Bronchial epithelial cell (primary cell): ENCODE measurements at regions not wholly inside any gene's neighbourhood (a gene's known extent, or its start where the extent isn't known, plus 50 kb on each side); places are given as distances from the start of the nearest gene placed in this dataset.

Experiments
- DNase-seq: peaks from one replicate; pipeline ENCODE4 v3.0.0-alpha.2; 2010; ENCODE audit warnings: low read depth
- FAIRE-seq: peaks from 2 replicates; lab custom pipeline; 2011; peaks lifted over from hg19 to GRCh38; lab: Jason Lieb, UNC
- H3K27me3 ChIP-seq: 2 replicates; pipeline ENCODE4 v1.5.1; 2011; ENCODE audit warnings: low read length; ENCODE audit not compliant: control insufficient read depth, insufficient read depth
- H3K36me3 ChIP-seq: 2 replicates; pipeline ENCODE4 v1.5.1; 2011; ENCODE audit warnings: low read length; ENCODE audit not compliant: control insufficient read depth, insufficient read depth
- H3K4me3 ChIP-seq: 2 replicates; pipeline ENCODE4 v1.5.1; 2011; ENCODE audit warnings: mild to moderate bottlenecking, low read depth, low read length, control low read depth
- CTCF ChIP-seq: IDR thresholded peaks from 2 replicates; pipeline ENCODE4 v1.5.1; 2011; ENCODE audit warnings: mild to moderate bottlenecking, moderate library complexity, low read length, control low read depth, inconsistent platforms; ENCODE audit not compliant: insufficient read depth, severe bottlenecking

- DNase-seq, result no peak
- H3K36me3 ChIP-seq, result no peaks in the 10 kb centered on the region
- no peak for FAIRE-seq
- TF ChIP-seq CTCF, result no peak
- H3K4me3 ChIP-seq, result no peak overlapping the region
- H3K27me3 ChIP-seq, result no peaks in the 10 kb centered on the region
Measured at GRCh38 chr7:70884440-70884764, 247.5 kb upstream of the GALNT17 start.

- no peak for FAIRE-seq
- Histone ChIP-seq H3K36me3 (no peaks in the 10 kb centered on the region), H3K4me3 (no peak overlapping the region), H3K27me3 (no peaks in the 10 kb centered on the region)
- DNase-seq, result no peak
- no peak for TF ChIP-seq CTCF
Measured at GRCh38 chr7:70884809-70885208, 247.1 kb upstream of the GALNT17 start.

- no peaks in the 10 kb centered on the region for H3K27me3 ChIP-seq
- no peak overlapping the region for H3K4me3 ChIP-seq
- DNase-seq, result no peak
- H3K36me3 ChIP-seq, result no peaks in the 10 kb centered on the region
- FAIRE-seq, result no peak
- no peak for TF ChIP-seq CTCF
Measured at GRCh38 chr7:70886547-70886946, 245.4 kb upstream of the GALNT17 start.

GRCh38 chr7:70887186-70887585 lies 244.8 kb upstream of the GALNT17 start:
- no peaks in the 10 kb centered on the region for H3K27me3 ChIP-seq
- TF ChIP-seq CTCF, result no peak
- no peaks in the 10 kb centered on the region for H3K36me3 ChIP-seq
- H3K4me3 ChIP-seq, result no peak overlapping the region
- DNase-seq, result no peak
- FAIRE-seq, result no peak

- FAIRE-seq (no peak), DNase-seq (no peak)
- TF ChIP-seq CTCF, result no peak
- Histone ChIP-seq H3K27me3 (no peaks in the 10 kb centered on the region), H3K4me3 (no peak overlapping the region), H3K36me3 (no peaks in the 10 kb centered on the region)
Measured at GRCh38 chr7:70890147-70890969, 241.6 kb upstream of the GALNT17 start.

GRCh38 chr7:70893422-70893821 lies 238.5 kb upstream of the GALNT17 start:
- no peak for TF ChIP-seq CTCF
- no peak for DNase-seq
- Histone ChIP-seq H3K36me3 (no peaks in the 10 kb centered on the region), H3K4me3 (no peak overlapping the region), H3K27me3 (no peaks in the 10 kb centered on the region)
- no peak for FAIRE-seq
